GM23248 (cell line): ENCODE measurements at regions not wholly inside any gene's neighbourhood (a gene's known extent, or its start where the extent isn't known, plus 50 kb on each side); places are given as distances from the start of the nearest gene placed in this dataset.

Source experiments
- EZH2 ChIP-seq: fragments of 200-600 bp; sonication (generic); IDR thresholded peaks from 2 replicates; pipeline ENCODE4 v1.6.1; 2018; ENCODE audit warnings: antibody characterized with exemption, mild to moderate bottlenecking; ENCODE audit not compliant: insufficient read depth, poor library complexity, severe bottlenecking
- EZH2phosphoT487 ChIP-seq: fragments of 200-600 bp; sonication (generic); IDR thresholded peaks from 2 replicates; pipeline ENCODE4 v1.6.1; 2018; ENCODE audit warnings: antibody characterized with exemption, moderate library complexity, mild to moderate bottlenecking, low read depth; ENCODE audit not compliant: insufficient read depth

DNA sequence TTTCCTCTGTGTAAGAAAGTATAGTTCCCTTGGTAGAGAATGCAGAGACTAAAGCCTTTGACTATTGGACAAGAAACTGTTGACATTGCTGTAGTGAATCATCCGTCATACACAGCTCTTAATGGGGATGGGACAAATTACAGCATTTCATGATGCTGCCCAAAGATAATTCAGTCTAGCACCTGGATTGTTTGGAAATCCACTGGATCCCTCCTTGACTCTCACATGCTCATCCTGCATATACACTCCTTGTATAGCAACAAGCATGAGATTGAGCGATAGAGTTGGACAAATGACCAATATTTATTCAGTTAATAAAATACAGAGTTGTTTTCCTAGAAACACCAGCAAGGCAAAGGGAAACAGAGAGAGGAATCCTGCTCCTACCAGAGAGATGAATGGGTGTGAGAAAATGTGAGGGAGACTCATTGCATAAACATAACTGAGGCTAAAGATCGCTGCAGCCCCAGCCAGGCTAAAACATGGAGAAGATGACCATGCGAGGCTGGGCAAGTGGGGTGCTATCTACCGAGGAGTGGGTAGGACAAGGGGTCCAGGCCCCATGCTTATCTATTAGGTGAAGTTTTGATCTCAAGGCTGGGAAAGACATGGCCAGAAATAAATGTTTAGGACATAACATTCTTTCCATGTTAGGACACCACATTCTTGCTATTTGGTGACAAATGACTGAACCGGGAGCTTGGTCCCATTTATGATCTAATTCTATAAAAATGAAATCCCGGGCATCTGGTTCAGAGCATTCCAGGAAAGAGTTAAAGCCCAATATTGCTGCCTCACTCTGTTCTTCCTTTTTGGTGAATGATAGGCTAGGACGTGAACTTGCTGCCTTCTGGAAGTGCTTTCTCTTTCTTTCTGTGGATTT, 153.2 kb downstream of the TGFB2 start:
- TF ChIP-seq EZH2 (no peak), EZH2phosphoT487 (no peak)
